ENCODE measurements at regions not wholly inside any gene's neighbourhood (a gene's known extent, or its start where the extent isn't known, plus 50 kb on each side); places are given as distances from the start of the nearest gene placed in this dataset.

DNA sequence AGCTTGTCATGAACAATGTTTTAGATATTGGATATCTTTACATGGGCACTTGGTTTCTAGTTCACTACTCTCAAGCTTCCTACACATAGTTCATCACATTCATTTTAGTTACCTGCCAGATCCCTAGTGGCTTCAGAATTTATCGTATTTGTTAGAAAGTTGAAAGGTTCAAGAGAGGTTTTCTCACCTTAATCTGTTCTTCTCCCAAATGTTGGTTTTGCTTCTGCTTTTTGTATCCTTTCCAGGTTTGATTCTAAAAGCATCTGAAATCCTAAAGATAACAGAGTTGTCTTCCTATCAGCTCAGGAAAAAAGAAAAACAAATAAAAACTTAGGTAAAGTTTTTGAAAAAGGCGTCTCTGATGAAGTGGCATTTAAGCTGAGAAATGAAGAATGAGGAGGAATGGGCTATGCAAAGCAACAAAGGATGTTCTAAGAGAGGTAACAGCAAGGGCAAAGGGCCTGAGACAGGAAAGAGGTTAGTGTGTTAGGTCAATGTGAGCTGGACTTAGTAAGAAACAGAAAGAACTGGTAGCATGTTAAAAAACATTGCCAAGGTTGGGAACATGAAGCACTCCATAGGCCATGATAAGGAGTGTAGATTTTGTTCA, 104.7 kb upstream of the CMC1 start:
- H3K27ac ChIP-seq = no peak overlapping the region
- DNase-seq (ENCODE audit: low read depth in 1 of 2, low spot score in 1 of 2) = no peak
- H3K4me1 ChIP-seq (ENCODE audit: low read depth) = no peaks in the 10 kb centered on the region
- no peaks in the 10 kb centered on the region for H3K9me3 ChIP-seq (ENCODE audit: low read depth)
- H3K27me3 ChIP-seq = no peaks in the 10 kb centered on the region
- H3K4me3 ChIP-seq = no peak overlapping the region
- no peaks in the 10 kb centered on the region for H3K36me3 ChIP-seq
- TF ChIP-seq, protein P1, sequence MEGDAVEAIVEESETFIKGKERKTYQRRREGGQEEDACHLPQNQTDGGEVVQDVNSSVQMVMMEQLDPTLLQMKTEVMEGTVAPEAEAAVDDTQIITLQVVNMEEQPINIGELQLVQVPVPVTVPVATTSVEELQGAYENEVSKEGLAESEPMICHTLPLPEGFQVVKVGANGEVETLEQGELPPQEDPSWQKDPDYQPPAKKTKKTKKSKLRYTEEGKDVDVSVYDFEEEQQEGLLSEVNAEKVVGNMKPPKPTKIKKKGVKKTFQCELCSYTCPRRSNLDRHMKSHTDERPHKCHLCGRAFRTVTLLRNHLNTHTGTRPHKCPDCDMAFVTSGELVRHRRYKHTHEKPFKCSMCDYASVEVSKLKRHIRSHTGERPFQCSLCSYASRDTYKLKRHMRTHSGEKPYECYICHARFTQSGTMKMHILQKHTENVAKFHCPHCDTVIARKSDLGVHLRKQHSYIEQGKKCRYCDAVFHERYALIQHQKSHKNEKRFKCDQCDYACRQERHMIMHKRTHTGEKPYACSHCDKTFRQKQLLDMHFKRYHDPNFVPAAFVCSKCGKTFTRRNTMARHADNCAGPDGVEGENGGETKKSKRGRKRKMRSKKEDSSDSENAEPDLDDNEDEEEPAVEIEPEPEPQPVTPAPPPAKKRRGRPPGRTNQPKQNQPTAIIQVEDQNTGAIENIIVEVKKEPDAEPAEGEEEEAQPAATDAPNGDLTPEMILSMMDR (IDR thresholded peaks at IDR 0.05; ENCODE audit: low read depth, low read length) = no peak

DNA sequence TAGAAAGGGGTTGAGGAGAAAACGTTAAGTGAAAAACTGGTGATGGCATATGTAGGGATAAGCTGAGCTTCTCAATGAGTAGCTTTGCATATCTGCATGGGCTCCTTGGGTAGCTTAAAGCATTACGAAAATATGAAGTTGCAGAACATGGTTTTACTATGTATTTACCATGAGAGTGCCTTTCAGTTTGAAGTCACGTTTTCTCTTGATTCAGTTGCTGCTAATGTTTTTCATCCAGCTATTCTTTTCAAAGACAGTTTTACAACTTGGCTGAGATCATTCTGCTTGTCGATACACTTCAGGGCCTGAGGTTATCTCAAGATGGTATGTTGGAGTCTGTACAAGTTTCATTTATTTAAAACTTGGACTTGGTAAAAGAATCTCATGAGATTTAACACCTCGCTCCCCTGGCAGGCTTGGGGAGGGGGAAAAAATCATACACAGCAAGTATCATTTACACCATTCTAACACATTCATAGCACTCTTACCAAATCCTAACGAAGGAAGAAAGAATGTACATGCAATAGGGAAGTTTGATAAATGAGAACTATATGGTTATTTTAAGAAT, 103.3 kb upstream of the CMC1 start:
- Histone ChIP-seq H3K4me3 (no peak overlapping the region), H3K27me3 (no peaks in the 10 kb centered on the region), H3K9me3 (ENCODE audit: low read depth) (no peaks in the 10 kb centered on the region), H3K4me1 (ENCODE audit: low read depth) (no peaks in the 10 kb centered on the region), H3K27ac (no peak overlapping the region), H3K36me3 (no peaks in the 10 kb centered on the region)
- DNase-seq (ENCODE audit: low read depth in 1 of 2, low spot score in 1 of 2) = no peak
- TF ChIP-seq, protein P1 (IDR thresholded peaks at IDR 0.05; ENCODE audit: low read depth, low read length) = no peak

DNA sequence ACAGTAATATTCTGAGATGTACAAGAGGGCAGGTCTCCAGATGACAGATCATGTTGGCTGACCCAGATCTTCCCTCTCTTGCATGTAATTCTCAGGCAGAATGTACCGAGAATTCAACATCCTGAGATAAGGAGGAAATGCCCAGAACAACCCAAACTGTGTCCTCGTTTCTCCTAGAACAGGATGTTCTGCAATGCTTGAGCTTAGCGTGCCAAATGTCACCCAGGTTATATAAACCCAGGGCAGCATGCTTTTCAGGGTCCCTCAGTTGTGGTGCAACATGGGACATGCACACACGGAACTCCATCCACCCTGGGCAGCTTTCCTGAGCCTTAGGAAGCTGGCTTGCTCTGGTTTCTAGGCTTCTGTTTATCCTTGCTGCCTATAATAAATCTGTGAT, 102.1 kb upstream of the CMC1 start:
- TF ChIP-seq, protein P1 (IDR thresholded peaks at IDR 0.05; ENCODE audit: low read depth, low read length) = no peak
- DNase-seq (ENCODE audit: low read depth in 1 of 2, low spot score in 1 of 2) = peak in 1 of 2 donors; percentile 53
- Histone ChIP-seq H3K9me3 (ENCODE audit: low read depth) (no peaks in the 10 kb centered on the region), H3K36me3 (no peaks in the 10 kb centered on the region), H3K27ac (no peak overlapping the region), H3K4me3 (no peak overlapping the region), H3K4me1 (ENCODE audit: low read depth) (no peaks in the 10 kb centered on the region), H3K27me3 (no peaks in the 10 kb centered on the region)

DNA sequence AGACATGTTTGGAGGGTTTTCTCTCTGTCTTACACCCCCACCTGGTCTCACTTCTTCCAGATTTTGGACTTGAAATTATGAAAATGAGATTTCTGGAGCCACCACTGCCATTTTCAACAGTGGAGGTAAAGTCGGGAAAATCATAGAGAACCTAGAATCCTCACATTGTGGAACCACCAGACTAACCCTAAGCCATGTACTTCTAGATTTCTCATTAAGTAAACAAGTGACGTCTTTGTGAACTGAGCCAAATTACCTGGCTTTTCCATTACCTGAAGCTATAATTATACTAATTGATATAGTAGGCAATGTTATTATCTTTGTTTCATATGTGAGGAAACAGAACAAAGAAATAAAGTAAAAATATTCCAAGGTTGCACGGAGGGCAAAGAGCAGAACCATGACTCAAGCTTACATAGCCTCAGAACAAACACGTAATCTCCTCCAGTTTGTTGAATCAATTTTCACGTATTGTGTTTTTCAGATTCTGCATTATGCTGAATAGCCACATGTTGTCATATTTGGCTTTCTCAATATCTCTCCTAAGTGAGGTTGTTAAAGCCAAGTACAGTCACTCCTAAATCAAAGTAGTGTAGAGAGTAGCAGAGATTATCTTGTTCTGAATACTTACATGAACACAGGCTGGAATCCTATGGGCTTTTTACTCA, 101.3 kb upstream of the CMC1 start:
- Histone ChIP-seq H3K9me3 (ENCODE audit: low read depth) (no peaks in the 10 kb centered on the region), H3K27me3 (no peaks in the 10 kb centered on the region), H3K36me3 (no peaks in the 10 kb centered on the region), H3K4me1 (ENCODE audit: low read depth) (no peaks in the 10 kb centered on the region), H3K4me3 (no peak overlapping the region), H3K27ac (no peak overlapping the region)
- TF ChIP-seq, protein P1 (IDR thresholded peaks at IDR 0.05; ENCODE audit: low read depth, low read length) = no peak
- peak in 1 of 2 donors; percentile 31 for DNase-seq (ENCODE audit: low read depth in 1 of 2, low spot score in 1 of 2)

DNA sequence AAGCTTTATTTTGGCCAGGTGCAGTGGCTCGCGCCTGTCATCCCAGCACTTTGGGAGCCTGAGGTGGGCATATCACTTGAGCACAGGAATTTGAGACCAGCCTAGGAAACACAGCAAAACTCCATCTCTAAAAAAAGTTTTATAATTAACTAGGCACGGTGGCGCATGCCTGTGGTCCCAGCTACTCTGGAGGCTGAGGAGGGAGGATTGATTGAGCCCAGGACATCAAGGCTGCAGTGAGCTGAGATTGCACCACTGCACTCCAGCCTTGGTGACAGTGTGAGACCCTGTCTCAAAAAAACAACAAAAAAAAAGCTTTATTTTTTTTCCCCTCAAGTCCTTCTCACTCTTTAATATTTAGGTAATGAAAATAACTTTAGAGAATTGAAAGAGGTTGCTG, 100.8 kb upstream of the CMC1 start:
- Histone ChIP-seq H3K4me3 (no peak overlapping the region), H3K9me3 (ENCODE audit: low read depth) (no peaks in the 10 kb centered on the region), H3K27ac (no peak overlapping the region), H3K36me3 (no peaks in the 10 kb centered on the region), H3K4me1 (ENCODE audit: low read depth) (no peaks in the 10 kb centered on the region), H3K27me3 (no peaks in the 10 kb centered on the region)
- no peak for DNase-seq (ENCODE audit: low read depth in 1 of 2, low spot score in 1 of 2)
- TF ChIP-seq, protein P1 (IDR thresholded peaks at IDR 0.05; ENCODE audit: low read depth, low read length) = no peak
